Mesothelial cell of epicardium (in vitro differentiated cells): ENCODE measurements at regions not wholly inside any gene's neighbourhood (a gene's known extent, or its start where the extent isn't known, plus 50 kb on each side); places are given as distances from the start of the nearest gene placed in this dataset.

ENCODE experiments used
- DNase-seq, 2 experiments: peaks; one replicate each; pipeline ENCODE4 v3.0.0; 2021; ENCODE audit warnings: low spot score in 2 of 2; ENCODE audit not compliant: unreplicated experiment in 2 of 2
- H3K27ac Mint-ChIP-seq: 2 replicates; pipeline ENCODE4 v1.8.0; 2021; ENCODE audit warnings: mixed read lengths
- H3K27me3 Mint-ChIP-seq: 2 replicates; pipeline ENCODE4 v1.8.0; 2021; ENCODE audit warnings: low read depth, mixed read lengths
- H3K36me3 Mint-ChIP-seq: 2 replicates; pipeline ENCODE4 v1.8.0; 2021; ENCODE audit warnings: mixed read lengths
- H3K4me1 Mint-ChIP-seq: 2 replicates; pipeline ENCODE4 v1.8.0; 2021; ENCODE audit warnings: mixed read lengths
- H3K4me3 Mint-ChIP-seq: 2 replicates; pipeline ENCODE4 v1.8.0; 2021; ENCODE audit warnings: mild to moderate bottlenecking, moderate library complexity, mixed read lengths
- H3K9me3 Mint-ChIP-seq: 2 replicates; pipeline ENCODE4 v1.8.0; 2021; ENCODE audit warnings: mixed read lengths
- CTCF ChIP-seq: fragments of 200-600 bp; sonication (generic); IDR thresholded peaks from one replicate; pipeline ENCODE4 v1.5.0; 2021; ENCODE audit warnings: antibody characterized with exemption; ENCODE audit not compliant: unreplicated experiment

GRCh38 chr1:163896001-163896400 is 574.2 kb downstream of the NUF2 start:
- Mint-ChIP-seq H3K27ac (no peak overlapping the region), H3K27me3 (no peaks in the 10 kb centered on the region), H3K36me3 (no peaks in the 10 kb centered on the region), H3K4me1 (no peaks in the 10 kb centered on the region), H3K9me3 (peaks cover 5% of the 10 kb centered on the region), H3K4me3 (no peak overlapping the region)
- DNase-seq, result no peak
- no peak for TF ChIP-seq CTCF

GRCh38 chr1:163897412-163898155 is 575.8 kb downstream of the NUF2 start:
- no peaks in the 10 kb centered on the region for H3K4me1 Mint-ChIP-seq
- H3K4me3 Mint-ChIP-seq, result no peak overlapping the region
- H3K27me3 Mint-ChIP-seq, result no peaks in the 10 kb centered on the region
- DNase-seq, result no peak
- H3K36me3 Mint-ChIP-seq, result peaks cover 2% of the 10 kb centered on the region
- H3K27ac Mint-ChIP-seq, result no peak overlapping the region
- peaks cover 14% of the 10 kb centered on the region for H3K9me3 Mint-ChIP-seq
- no peak for TF ChIP-seq CTCF

- H3K9me3 Mint-ChIP-seq, result peaks cover 54% of the 10 kb centered on the region
- no peaks in the 10 kb centered on the region for H3K4me1 Mint-ChIP-seq
- TF ChIP-seq CTCF, result no peak
- no peaks in the 10 kb centered on the region for H3K27me3 Mint-ChIP-seq
- H3K36me3 Mint-ChIP-seq, result peaks cover 23% of the 10 kb centered on the region
- no peak overlapping the region for H3K4me3 Mint-ChIP-seq
- no peak overlapping the region for H3K27ac Mint-ChIP-seq
- DNase-seq, result no peak
Observed at GRCh38 chr1:163906283-163906682, 584.5 kb downstream of the NUF2 start.

GRCh38 chr1:163912170-163912884 is 590.6 kb downstream of the NUF2 start:
- Mint-ChIP-seq H3K36me3 (peaks cover 15% of the 10 kb centered on the region), H3K27me3 (no peaks in the 10 kb centered on the region), H3K27ac (no peak overlapping the region), H3K4me3 (no peak overlapping the region), H3K4me1 (peaks cover 6% of the 10 kb centered on the region), H3K9me3 (peaks cover 30% of the 10 kb centered on the region)
- no peak for TF ChIP-seq CTCF
- DNase-seq, result no peak

GRCh38 chr1:163914785-163915413 is 593.1 kb downstream of the NUF2 start:
- no peak overlapping the region for H3K4me3 Mint-ChIP-seq
- no peak overlapping the region for H3K27ac Mint-ChIP-seq
- no peaks in the 10 kb centered on the region for H3K36me3 Mint-ChIP-seq
- H3K4me1 Mint-ChIP-seq, result peaks cover 21% of the 10 kb centered on the region
- TF ChIP-seq CTCF, result no peak
- peaks cover 5% of the 10 kb centered on the region for H3K9me3 Mint-ChIP-seq
- DNase-seq, result no peak
- no peaks in the 10 kb centered on the region for H3K27me3 Mint-ChIP-seq
